Activated CD8-positive, alpha-beta memory T cell treated with anti-CD3 and anti-CD28 coated beads, Interleukin-2, amount 50 U/mL, for 24 hours (primary cell): ENCODE measurements at regions not wholly inside any gene's neighbourhood (a gene's known extent, or its start where the extent isn't known, plus 50 kb on each side); places are given as distances from the start of the nearest gene placed in this dataset.
A peak's percentile ranks its signal among the peaks of the same experiment; 100 is the strongest.
"Not testable (repeated sequence)": the region's sequence is repeated elsewhere in the genome, so short reads cannot be mapped to it uniquely, and the experiment has no call there.

ENCODE experiments used
- DNase-seq: peaks from one replicate; pipeline ENCODE4 v3.0.0-alpha.2; 2020; ENCODE audit errors: extremely low read depth

DNA sequence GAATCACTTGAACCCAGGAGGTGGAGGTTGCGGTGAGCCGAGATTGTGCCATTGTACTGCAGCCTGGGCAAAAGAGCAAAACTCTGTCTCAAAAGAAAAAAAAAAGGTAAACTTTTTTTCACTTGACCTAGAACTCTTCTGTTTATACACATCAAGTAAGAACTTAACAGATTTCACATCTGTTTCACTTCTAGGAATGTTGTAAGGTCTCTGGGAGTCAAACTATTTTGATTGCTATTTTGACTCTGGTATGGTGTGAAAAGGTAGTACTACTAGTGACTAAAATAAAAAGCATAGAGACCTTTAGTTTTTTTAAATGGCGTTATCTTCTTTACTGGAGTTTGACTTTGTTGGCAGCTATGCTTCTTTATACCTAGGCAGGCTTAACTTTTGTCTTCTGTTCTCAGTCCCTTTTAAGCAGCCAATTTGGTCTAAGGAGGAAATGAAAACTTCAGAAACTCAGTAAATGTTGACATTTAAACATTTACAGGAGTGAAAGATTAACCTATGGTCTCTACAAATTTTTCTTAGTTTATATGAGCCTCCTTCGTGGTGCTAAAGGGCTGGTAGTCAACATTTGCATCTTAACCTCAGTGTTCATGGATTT, 84.7 kb downstream of the METTL2B start:
- DNase-seq = not testable (repeated sequence)

DNA sequence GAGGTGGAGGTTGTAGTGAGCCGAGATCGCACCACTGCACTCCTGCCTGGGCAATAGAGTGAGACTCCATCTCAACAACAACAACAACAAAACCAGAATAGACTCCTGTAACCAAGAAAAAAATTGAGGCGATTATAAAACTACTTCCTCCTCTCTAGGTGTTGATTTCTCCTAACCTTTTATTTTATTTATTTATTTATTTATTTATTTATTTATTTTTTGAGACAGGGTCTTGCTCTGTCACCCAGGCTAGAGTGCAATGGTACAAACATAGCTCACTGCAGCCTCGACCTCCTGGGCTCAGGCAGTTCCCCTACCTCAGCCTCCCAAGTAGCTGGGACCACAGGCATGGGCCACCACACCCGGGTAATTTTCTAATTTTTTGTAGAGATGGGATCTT, 86.2 kb downstream of the METTL2B start:
- not testable (repeated sequence) for DNase-seq

DNA sequence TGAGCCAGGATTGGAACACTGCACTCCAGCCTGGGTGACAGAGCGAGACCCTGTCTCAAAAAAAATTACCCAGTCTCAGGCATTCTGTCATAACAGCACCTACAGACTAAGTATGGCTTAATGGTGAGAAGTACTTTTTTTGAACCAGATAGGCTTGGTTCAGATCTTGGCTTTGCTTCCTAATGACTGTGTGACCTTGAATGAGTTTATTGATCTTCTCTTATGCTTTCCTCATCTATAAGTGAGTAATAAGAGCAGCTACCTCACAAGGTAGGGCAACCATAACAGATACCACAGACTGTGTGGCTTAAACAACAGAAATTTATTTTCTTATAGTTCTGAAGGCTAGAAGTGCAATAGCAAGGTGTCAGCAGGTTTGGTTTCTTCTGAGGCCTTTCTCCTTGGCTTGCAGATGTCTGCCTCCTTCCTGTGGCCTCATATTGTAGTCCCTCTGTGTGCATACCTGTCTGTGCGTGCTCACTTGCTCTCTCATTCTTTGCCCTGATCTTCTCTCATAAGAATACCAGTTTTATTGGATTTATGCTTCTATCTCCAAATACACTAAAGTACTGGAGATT, 87.7 kb downstream of the METTL2B start:
- DNase-seq = not testable (repeated sequence)

DNA sequence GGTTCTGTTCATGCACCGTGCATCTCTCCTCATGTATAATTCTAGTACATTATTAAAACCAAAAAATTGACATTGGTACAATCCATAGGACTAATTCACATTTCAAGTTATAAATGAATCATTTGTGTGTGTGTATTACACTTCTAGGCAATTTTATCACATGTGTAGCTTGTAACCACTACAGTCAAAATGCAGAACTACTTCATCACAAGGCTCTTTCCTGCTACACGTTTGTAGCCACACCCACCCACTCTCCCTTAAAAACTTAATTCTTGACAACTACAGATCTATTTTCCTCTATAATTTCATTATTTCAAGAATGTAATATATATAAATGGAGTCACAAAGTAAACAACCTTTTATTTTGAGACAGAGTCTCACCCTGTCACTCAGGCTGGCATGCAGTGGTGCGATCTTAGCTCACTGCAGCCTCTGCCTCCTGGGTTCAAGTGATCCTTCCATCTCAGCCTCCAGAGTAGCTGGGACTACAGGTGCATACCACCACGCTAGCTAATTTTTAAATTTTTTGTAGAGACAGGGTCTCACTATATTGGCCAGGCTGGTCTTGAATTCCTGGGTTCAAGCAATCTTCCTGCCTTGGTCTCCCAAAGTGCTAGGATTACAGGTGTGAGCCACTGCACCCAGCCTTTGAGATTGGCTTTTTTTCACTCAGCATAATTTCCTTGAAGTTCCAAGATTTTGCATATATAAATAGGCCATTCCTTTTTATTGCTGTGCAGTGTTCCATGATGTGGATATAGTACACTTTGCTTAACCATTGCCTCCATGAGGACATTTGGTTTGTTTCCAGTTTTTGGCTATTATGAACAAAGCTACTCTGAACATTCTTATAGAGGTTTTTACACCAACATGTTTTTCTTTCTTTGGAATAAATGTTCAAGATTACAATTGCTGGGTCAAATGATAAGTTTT, 88.7 kb downstream of the METTL2B start:
- DNase-seq = not testable (repeated sequence)

DNA sequence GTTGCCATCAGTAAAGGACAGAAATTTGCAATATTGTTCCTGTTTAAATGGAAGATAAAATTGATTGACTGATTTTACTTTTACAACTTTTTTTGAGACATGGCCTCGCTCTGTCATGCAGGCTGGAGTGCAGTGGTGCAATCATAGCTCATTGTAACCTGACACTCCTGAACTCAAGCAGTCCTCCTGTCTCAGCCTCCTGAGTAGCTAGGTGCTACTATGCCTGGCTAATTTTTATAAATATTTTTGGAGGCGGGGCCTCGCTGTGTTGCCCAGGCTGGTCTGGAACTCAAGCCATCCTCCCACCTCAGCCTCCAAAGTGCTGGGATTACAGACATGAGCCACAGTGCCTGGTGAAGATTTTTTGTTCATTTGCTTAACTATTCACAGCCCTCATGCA, 96.8 kb upstream of the GARIN1A start:
- DNase-seq = not testable (repeated sequence)

DNA sequence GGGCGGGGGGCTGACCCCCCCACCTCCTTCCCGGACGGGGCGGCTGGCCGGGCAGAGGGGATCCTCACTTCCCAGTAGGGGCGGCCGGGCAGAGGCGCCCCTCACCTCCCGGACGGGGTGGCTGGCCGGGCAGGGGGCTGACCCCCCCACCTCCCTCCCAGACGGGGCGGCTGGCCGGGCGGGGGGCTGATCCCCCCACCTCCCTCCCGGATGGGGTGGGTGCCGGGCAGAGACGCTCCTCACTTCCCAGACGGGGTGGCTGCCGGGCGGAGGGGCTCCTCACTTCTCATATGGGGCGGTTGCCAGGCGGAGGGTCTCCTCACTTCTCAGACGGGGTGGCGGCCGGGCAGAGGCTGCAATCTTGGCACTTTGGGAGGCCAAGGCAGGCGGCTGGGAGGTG, 95.1 kb upstream of the GARIN1A start:
- not testable (repeated sequence) for DNase-seq

DNA sequence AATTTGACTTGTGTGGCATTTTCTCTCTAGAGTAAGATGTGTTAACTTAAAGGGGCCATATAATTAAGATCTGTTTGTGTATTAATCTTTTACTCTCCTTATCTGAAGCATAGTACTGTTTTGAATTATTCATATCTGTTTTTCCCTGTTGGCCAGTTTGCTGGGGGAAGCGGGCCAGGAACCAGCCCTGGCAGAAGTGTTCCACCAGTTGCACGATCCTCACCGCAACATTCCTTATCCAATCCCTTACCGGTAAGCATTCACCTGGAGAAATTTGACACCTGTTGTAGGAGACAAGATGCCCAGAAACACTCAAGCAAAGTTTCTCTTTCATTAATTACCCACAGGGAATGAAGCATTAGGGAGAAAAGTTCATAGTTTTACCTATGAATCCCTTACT, 92.2 kb upstream of the GARIN1A start:
- not testable (repeated sequence) for DNase-seq

DNA sequence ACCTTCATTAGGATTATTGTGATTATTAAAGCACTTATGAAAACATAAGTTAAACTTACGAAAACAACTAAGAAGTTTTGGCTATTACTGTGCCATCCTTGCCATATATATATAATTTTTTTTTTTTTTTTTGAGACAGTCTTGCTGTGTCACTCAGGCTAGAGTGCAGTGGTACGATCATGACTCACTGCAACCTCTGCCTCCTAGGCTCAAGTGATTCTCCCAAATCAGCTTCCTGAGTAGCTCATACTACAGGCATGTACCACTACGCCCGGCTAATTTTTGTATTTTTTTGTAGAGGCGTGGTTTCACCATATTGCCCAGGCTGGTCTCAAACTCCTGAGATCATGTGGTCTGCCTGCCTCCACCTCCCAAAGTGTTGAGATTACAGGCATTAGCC, 91.0 kb upstream of the GARIN1A start:
- not testable (repeated sequence) for DNase-seq

DNA sequence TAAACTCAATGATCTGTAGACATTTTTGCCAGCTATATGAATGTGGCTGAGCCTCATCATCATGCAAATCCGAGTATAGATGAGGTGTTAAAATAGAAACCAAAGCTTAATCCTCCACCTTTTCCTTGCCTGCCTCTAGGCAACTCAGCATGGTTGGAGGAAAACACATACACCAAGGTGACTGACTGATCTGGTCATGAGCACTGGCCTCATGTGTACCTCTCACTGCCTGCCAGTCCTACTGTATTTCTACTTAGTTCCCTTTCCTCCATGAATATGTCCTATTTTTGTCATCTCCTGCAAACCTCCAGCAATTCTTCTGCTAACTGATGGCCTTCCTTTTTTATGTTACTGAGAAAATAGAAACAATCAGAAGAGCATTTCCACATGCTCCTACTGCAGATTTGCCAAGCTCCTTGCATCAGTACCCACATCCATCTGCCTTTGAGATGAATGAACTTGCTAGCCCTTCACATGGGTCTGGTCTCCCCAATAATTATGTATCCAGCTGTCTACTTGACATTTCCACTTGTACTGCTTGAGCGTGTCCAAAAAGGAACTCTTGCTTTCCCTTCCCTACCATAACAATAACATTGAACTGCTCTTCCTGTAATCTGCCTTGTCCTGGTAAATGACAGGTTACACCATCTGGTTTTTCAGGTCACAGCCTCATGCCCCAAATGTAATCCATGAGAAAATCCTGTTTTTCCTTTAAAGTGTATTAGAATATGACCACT, 90.1 kb upstream of the GARIN1A start:
- not testable (repeated sequence) for DNase-seq

DNA sequence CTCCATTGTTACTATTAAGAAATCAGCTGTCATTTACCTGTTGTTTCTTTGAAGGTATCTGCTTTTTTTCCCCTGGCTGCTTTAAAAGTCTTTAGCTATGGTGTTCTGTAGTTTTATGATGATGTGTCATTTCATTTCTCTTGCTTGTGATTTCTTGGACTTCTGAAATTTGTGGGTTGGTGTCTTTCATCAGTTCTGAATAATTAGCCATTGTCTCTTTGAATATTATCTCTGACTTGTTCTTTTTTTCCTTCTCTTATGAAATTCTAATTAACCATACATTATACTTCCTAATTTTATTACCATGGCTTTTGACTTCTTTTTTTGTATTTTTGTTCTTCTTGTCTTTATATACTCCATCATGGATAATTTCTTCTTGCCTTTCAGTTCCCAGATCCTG, 85.4 kb upstream of the GARIN1A start:
- DNase-seq = not testable (repeated sequence)

DNA sequence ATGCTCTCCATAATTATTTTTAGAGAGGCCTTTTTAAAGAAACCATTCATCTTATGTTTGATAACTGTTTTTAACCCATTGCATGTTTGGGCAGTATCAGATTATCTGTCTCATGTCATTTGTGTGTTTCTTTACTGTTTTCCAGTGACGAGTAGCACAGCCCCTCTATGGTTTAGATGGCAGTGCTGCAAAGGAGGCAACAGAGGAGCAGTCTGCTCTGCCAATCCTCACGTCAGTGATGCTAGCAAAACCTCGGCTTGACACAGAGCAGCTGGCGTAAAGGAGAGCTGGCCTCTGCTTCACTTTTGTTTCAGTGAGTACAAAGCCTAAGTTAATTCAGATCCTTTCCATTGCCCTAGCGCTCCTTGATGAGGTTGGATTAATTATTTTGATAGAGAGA, 80.4 kb upstream of the GARIN1A start:
- DNase-seq = no peak

DNA sequence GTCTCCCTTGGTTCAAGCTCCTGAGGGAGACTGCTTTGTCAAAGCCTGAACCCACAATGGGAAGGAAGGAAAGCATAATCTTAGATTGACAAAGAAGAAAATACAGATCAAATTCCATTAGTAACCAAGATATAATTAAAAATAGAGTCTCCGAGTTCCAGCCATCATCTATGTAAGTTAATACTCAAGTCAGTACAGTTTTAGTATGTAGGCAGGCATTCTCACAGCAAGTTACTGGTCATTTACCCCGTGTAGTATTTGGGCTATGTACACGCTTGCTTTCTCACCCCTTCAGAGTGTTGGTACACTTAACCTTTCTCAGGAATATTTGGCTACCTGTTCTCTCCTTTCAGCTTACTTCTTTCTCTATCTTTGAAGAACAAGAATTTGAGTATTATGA, 79.9 kb upstream of the GARIN1A start:
- not testable (repeated sequence) for DNase-seq

DNA sequence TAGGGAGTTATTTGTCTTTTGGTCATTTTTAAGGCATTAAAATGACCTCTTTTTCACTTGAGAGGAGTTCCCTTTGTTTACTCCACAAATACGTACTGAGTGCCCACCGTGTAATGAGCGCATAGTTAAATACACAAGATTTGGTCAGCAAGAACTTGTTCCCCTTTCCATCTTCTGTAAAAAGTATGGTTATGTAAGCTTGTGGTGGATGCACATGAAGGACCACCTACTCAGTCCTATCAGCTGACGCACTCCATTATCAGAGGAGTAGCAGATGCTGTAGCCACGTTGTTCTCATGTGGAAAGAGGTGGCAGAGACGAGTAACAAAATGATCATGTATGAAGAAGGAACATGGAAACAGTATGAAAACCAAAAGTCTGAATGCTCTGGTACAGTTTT, 78.0 kb upstream of the GARIN1A start:
- not testable (repeated sequence) for DNase-seq

DNA sequence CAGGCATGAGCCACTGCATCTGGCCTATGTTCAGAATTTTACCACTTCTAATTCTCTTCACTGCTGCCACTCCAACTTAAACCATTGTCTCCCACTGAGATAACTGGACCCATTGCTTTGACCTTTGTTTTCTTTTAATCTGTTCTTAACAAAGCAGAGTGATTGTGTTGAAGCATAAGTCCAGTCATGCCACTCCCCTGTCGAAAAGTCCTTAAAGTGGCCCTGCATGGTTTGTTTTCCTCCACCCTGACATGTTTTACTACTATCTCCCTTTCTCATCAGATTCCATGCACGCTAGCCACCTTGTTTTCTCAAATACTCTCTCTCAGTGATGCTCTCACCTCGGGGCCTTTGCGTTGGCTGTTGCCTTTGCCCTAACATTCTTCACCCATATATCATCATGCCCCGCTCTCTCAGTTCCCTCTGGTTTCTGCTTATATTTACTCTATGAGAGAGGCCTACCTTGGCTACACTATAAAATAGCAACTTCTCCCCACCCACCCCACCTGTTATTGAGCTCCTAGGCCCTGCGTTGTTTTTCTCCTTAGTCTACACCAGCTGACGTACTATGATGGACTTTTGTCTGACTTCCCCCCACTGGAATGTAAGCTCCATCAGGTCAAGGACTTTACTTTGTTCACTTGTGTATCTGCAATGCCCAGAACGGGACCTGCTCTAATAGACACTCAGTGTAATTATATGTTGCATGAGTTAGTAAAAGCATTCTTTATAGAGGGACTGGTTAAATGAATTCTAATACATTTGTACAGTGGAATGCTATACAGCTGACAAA, 75.6 kb upstream of the GARIN1A start:
- DNase-seq = not testable (repeated sequence)

DNA sequence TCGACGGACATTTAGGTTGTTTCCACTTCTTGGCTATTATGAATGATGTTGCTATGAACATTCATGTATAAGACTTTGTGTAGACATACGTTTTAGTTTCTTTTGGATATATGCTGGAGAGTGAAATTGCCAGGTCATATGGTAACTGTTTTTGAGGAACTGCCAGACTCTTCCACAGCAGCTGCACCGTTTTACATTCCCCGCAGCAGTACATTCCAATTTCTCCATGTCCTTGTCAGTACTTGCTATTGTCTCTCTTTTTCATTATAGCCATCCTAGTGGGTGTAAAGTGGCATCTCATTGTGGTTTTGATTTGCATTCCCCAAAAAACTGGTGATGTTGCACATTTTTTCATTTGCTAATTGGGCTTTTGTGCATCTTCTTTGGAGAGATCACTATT, 73.1 kb upstream of the GARIN1A start:
- not testable (repeated sequence) for DNase-seq

DNA sequence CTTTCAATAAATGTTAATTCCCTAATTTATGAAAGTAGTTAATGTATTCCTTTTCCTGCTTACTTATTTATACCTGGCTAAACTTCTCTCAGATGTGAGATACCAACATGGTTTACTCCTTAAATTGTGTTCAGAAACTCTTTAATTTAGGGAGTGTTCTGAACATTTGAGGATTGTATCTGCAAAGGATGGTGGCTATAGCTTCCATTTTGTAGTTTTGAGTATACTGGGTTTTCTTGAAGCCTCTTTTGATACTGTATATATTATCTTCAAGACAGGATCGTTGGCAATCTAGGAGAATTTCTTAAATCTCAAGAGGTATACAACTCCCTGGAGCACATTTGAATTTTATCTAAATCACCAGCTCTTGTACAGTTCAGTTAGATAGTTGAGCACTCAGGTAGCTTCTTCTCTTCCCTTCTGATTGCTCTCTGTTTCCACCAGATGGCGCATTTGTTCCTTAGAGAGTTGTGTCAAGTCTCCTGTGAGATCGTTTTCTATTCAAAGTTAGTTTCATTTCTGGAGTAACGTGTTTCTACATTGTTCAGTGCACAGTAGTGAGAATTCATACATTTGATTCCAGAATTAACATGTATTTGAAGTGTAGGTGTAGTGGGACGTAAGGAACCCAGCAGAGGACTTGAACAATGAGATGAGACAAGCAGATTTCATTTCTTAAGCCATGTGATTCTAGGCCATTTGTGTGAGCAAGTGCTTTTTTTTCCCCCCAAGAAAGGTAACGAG, 63.2 kb upstream of the GARIN1A start:
- DNase-seq = peak; percentile 4

DNA sequence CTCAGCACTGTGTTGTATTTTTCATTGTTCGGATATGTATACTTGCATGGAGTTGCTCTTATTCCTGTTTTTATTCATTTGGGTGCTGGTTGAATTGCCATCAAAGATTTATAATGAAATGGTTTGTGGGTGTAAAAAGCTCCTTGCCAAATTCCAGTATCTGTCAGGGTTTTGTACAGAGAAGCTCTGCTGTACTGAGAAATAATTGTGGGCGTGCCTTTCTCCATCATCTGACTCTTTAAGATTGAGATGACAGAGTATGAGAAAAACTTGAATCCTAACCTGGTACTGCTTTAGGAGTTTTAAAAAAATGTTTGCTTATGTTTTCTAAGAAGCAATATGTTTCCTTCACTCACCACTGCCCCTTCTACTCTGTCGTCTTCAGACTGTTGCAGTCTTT, 58.7 kb upstream of the GARIN1A start:
- not testable (repeated sequence) for DNase-seq

DNA sequence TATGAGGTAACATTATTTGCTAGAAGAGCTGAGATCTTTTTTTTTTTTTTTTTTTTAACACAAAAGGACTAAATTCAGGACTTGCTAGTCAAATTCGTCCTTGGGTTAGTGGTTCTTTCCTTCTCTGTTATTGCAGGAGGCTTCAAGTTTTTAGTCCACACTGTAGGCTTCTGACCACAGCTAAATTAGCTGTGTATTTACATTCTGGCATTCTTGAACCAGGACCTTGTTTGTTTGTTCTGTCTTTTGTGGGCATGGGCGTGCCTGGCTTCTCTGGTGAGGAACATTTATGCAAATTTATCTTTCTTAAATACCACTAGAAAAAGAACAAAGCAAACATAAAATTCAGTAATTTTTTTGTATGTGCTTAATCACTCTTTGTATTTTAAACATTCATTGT, 57.3 kb upstream of the GARIN1A start:
- not testable (repeated sequence) for DNase-seq

DNA sequence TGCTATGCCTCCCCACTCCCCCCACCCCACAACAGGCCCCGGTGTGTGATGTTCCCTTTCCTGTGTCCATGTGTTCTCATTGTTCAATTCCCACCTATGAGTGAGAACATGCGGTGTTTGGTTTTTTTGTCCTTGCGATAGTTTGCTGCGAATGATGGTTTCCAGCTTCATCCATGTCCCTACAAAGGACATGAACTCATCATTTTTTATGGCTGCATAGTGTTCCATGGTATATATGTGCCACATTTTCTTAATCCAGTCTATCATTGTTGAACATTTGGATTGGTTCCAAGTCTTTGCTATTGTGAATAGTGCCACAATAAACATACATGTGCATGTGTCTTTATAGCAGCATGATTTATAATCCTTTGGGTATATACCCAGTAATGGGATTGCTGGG, 55.3 kb upstream of the GARIN1A start:
- DNase-seq = not testable (repeated sequence)
